HEK293 (cell line): ENCODE measurements at regions not wholly inside any gene's neighbourhood (a gene's known extent, or its start where the extent isn't known, plus 50 kb on each side); places are given as distances from the start of the nearest gene placed in this dataset.

Experiments
- CTCF ChIA-PET: fragments of 350-600 bp; formaldehyde crosslinking; extraction: SDS; loops from one replicate; lab custom pipeline; 2021; ENCODE audit warnings: antibody characterized with exemption; lab: Yijun Ruan, JAX
- POLR2A ChIA-PET: fragments of 300-600 bp; formaldehyde crosslinking; extraction: SDS; loops from one replicate; lab custom pipeline; 2020; ENCODE audit warnings: antibody characterized with exemption, inconsistent platforms; lab: Yijun Ruan, JAX
- H3K27ac ChIP-seq: fragments of 200-500 bp; sonication (Bioruptor generic); 2 replicates; pipeline ENCODE4 v1.5.1; 2014; ENCODE audit warnings: low read depth, low read length, control low read depth, inconsistent platforms; ENCODE audit errors: extremely low read depth
- H3K36me3 ChIP-seq, 2 experiments: fragments of 200-500 bp in 1 of 2; sonication (Bioruptor generic) in 1 of 2; 1 replicate in 1 of 2; 2 replicates in 1 of 2; pipeline ENCODE4 v1.5.1; 2014 to 2017; ENCODE audit warnings: inconsistent platforms in 2 of 2, low read length in 2 of 2; ENCODE audit not compliant: control insufficient read depth in 2 of 2, insufficient read depth in 1 of 2
- H3K4me1 ChIP-seq: fragments of 200-500 bp; sonication (Bioruptor generic); 2 replicates; pipeline ENCODE4 v1.5.1; 2014; ENCODE audit warnings: mild to moderate bottlenecking, low read length, inconsistent platforms; ENCODE audit not compliant: control insufficient read depth, insufficient read depth
- H3K4me3 ChIP-seq: 2 replicates; pipeline ENCODE4 v1.5.1; 2011; ENCODE audit warnings: low read depth, mild to moderate bottlenecking, control low read depth, low read length, moderate library complexity
- H3K9me3 ChIP-seq: fragments of 200-500 bp; sonication (Bioruptor generic); 2 replicates; pipeline ENCODE4 v1.5.1; 2014; ENCODE audit warnings: low read depth, low read length, inconsistent platforms; ENCODE audit not compliant: control insufficient read depth, insufficient read depth
- HOXD13 ChIP-seq: sonication (generic); formaldehyde crosslinking; IDR thresholded peaks from 2 replicates; pipeline ENCODE4 v1.8.0; 2022; ENCODE audit warnings: missing genetic modification reagents, borderline replicate concordance
- MZF1 ChIP-seq: fragments of 450-650 bp; formaldehyde crosslinking; IDR thresholded peaks from 2 replicates; pipeline ENCODE4 v1.5.1; 2017; ENCODE audit warnings: missing biosample characterization, missing genetic modification characterization, borderline replicate concordance
- PATZ1 ChIP-seq: fragments of 450-650 bp; formaldehyde crosslinking; IDR thresholded peaks from 2 replicates; pipeline ENCODE4 v1.5.1; 2016; ENCODE audit warnings: missing biosample characterization, missing genetic modification characterization
- ZBTB21 ChIP-seq: fragments of 450-650 bp; formaldehyde crosslinking; IDR thresholded peaks from 2 replicates; pipeline ENCODE4 v1.5.1; 2017; ENCODE audit warnings: missing biosample characterization, missing genetic modification characterization
- ZFP41 ChIP-seq: fragments of 450-650 bp; formaldehyde crosslinking; IDR thresholded peaks from 2 replicates; pipeline ENCODE4 v1.5.1; 2016; ENCODE audit warnings: missing biosample characterization, missing genetic modification characterization, borderline replicate concordance
- ZNF138 ChIP-seq: fragments of 450-650 bp; formaldehyde crosslinking; IDR thresholded peaks from 2 replicates; pipeline ENCODE4 v1.5.1; 2016; ENCODE audit warnings: missing biosample characterization, missing genetic modification characterization, borderline replicate concordance
- ZNF335 ChIP-seq: fragments of 450-650 bp; formaldehyde crosslinking; conservative IDR thresholded peaks from 2 replicates; pipeline ENCODE4 v1.5.1; 2016; ENCODE audit warnings: missing biosample characterization, missing genetic modification characterization
- ZNF366 ChIP-seq: fragments of 450-650 bp; formaldehyde crosslinking; conservative IDR thresholded peaks from 2 replicates; pipeline ENCODE4 v1.5.1; 2016; ENCODE audit warnings: missing biosample characterization, missing genetic modification characterization
- ZNF670 ChIP-seq: fragments of 450-650 bp; formaldehyde crosslinking; IDR thresholded peaks from 2 replicates; pipeline ENCODE4 v1.5.1; 2016; ENCODE audit warnings: missing biosample characterization, missing genetic modification characterization, low read depth
- ZNF792 ChIP-seq: fragments of 450-650 bp; formaldehyde crosslinking; IDR thresholded peaks from 2 replicates; pipeline ENCODE4 v1.5.1; 2016; ENCODE audit warnings: missing biosample characterization, missing genetic modification characterization
- ZNF830 ChIP-seq: fragments of 450-650 bp; IDR thresholded peaks from 2 replicates; pipeline ENCODE4 v1.5.0; 2018; ENCODE audit warnings: missing biosample characterization, missing genetic modification characterization, low read depth, mild to moderate bottlenecking, moderate library complexity
- ZSCAN16 ChIP-seq: fragments of 450-650 bp; formaldehyde crosslinking; IDR thresholded peaks from 2 replicates; pipeline ENCODE4 v1.5.1; 2016; ENCODE audit warnings: missing biosample characterization, missing genetic modification characterization
- ZSCAN30 ChIP-seq: fragments of 450-650 bp; IDR thresholded peaks from 2 replicates; pipeline ENCODE4 v1.5.1; 2018; ENCODE audit warnings: missing biosample characterization, mild to moderate bottlenecking, missing genetic modification characterization, moderate library complexity
- TF ChIP-seq, protein P1 (sequence below): fragments of 450-650 bp; formaldehyde crosslinking; conservative IDR thresholded peaks from 2 replicates; pipeline ENCODE4 v1.5.1; 2016; ENCODE audit warnings: low read depth, missing biosample characterization, missing genetic modification characterization
- TF ChIP-seq, protein P2 (sequence below): fragments of 450-650 bp; formaldehyde crosslinking; conservative IDR thresholded peaks from 2 replicates; pipeline ENCODE4 v1.5.1; 2016; ENCODE audit warnings: low read depth, missing biosample characterization, missing genetic modification characterization
- TF ChIP-seq, protein P3 (sequence below): fragments of 450-650 bp; formaldehyde crosslinking; optimal IDR thresholded peaks from 2 replicates; pipeline ENCODE3; 2016; ENCODE audit warnings: missing biosample characterization, mild to moderate bottlenecking, missing genetic modification characterization

- Histone ChIP-seq H3K4me3 (no peak overlapping the region), H3K9me3 (no peaks in the 10 kb centered on the region), H3K4me1 (no peaks in the 10 kb centered on the region)
- CTCF ChIA-PET: no interaction called here
- no peak for TF ChIP-seq ZNF670 (tag by site-specific recombination)
- TF ChIP-seq ZNF792 (tag by site-specific recombination): no peak
- TF ChIP-seq, protein P1, sequence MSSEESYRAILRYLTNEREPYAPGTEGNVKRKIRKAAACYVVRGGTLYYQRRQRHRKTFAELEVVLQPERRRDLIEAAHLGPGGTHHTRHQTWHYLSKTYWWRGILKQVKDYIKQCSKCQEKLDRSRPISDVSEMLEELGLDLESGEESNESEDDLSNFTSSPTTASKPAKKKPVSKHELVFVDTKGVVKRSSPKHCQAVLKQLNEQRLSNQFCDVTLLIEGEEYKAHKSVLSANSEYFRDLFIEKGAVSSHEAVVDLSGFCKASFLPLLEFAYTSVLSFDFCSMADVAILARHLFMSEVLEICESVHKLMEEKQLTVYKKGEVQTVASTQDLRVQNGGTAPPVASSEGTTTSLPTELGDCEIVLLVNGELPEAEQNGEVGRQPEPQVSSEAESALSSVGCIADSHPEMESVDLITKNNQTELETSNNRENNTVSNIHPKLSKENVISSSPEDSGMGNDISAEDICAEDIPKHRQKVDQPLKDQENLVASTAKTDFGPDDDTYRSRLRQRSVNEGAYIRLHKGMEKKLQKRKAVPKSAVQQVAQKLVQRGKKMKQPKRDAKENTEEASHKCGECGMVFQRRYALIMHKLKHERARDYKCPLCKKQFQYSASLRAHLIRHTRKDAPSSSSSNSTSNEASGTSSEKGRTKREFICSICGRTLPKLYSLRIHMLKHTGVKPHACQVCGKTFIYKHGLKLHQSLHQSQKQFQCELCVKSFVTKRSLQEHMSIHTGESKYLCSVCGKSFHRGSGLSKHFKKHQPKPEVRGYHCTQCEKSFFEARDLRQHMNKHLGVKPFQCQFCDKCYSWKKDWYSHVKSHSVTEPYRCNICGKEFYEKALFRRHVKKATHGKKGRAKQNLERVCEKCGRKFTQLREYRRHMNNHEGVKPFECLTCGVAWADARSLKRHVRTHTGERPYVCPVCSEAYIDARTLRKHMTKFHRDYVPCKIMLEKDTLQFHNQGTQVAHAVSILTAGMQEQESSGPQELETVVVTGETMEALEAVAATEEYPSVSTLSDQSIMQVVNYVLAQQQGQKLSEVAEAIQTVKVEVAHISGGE (tag by site-specific recombination): no peak
- TF ChIP-seq, protein P2, sequence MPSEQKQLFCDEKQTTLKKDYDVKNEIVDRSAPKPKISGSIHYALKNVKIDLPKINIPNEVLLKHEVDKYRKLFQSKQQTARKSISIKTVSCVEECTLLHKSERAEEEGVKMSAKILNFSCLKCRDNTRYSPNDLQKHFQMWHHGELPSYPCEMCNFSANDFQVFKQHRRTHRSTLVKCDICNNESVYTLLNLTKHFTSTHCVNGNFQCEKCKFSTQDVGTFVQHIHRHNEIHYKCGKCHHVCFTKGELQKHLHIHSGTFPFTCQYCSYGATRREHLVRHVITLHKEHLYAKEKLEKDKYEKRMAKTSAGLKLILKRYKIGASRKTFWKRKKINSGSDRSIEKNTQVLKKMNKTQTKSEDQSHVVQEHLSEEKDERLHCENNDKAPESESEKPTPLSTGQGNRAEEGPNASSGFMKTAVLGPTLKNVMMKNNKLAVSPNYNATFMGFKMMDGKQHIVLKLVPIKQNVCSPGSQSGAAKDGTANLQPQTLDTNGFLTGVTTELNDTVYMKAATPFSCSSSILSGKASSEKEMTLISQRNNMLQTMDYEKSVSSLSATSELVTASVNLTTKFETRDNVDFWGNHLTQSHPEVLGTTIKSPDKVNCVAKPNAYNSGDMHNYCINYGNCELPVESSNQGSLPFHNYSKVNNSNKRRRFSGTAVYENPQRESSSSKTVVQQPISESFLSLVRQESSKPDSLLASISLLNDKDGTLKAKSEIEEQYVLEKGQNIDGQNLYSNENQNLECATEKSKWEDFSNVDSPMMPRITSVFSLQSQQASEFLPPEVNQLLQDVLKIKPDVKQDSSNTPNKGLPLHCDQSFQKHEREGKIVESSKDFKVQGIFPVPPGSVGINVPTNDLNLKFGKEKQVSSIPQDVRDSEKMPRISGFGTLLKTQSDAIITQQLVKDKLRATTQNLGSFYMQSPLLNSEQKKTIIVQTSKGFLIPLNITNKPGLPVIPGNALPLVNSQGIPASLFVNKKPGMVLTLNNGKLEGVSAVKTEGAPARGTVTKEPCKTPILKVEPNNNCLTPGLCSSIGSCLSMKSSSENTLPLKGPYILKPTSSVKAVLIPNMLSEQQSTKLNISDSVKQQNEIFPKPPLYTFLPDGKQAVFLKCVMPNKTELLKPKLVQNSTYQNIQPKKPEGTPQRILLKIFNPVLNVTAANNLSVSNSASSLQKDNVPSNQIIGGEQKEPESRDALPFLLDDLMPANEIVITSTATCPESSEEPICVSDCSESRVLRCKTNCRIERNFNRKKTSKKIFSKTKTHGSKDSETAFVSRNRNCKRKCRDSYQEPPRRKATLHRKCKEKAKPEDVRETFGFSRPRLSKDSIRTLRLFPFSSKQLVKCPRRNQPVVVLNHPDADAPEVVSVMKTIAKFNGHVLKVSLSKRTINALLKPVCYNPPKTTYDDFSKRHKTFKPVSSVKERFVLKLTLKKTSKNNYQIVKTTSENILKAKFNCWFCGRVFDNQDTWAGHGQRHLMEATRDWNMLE (tag by site-specific recombination): no peak
- TF ChIP-seq, protein P3, sequence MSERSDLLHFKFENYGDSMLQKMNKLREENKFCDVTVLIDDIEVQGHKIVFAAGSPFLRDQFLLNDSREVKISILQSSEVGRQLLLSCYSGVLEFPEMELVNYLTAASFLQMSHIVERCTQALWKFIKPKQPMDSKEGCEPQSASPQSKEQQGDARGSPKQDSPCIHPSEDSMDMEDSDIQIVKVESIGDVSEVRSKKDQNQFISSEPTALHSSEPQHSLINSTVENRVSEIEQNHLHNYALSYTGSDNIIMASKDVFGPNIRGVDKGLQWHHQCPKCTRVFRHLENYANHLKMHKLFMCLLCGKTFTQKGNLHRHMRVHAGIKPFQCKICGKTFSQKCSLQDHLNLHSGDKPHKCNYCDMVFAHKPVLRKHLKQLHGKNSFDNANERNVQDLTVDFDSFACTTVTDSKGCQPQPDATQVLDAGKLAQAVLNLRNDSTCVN: no peak
- TF ChIP-seq ZFP41 (tag by site-specific recombination): no peak
- TF ChIP-seq ZNF138 (tag by site-specific recombination): no peak
- no peak for TF ChIP-seq PATZ1 (tag by site-specific recombination)
- no peak for TF ChIP-seq ZNF366 (tag by site-specific recombination)
- TF ChIP-seq ZSCAN30 (tag by site-specific recombination): no peak
- no peak for TF ChIP-seq MZF1
- TF ChIP-seq ZNF830: no peak
- TF ChIP-seq ZSCAN16 (tag by site-specific recombination): no peak
- no peak for TF ChIP-seq HOXD13 (CRISPR knock-in tag)
- TF ChIP-seq ZNF335 (tag by site-specific recombination): no peak
- no peak for TF ChIP-seq ZBTB21
- TF ChIP-seq, all 188 proteins: peak for 0
- H3K27ac ChIP-seq: no peak overlapping the region
- POLR2A ChIA-PET: interaction anchor here (0.7 kb wide), 1 partner anchor 960 kb away, joined by 8 read pairs; no protein-coding TSS in a partner anchor
- no peaks in the 10 kb centered on the region for H3K36me3 ChIP-seq
Observed at GRCh38 chr4:123701131-123701575, 304.6 kb downstream of the SPRY1 start.
